HEK293T (cell line): ENCODE measurements at regions not wholly inside any gene's neighbourhood (a gene's known extent, or its start where the extent isn't known, plus 50 kb on each side); places are given as distances from the start of the nearest gene placed in this dataset.

ENCODE experiments used
- BHLHE40 ChIP-seq: fragments of 450-650 bp; IDR thresholded peaks from 2 replicates; pipeline ENCODE4 v1.6.1; 2016; ENCODE audit warnings: mild to moderate bottlenecking, moderate library complexity, borderline replicate concordance
- SP1 ChIP-seq: fragments of 450-650 bp; IDR thresholded peaks from 2 replicates; pipeline ENCODE4 v1.6.1; 2017
- SUZ12 ChIP-seq: fragments of 450-650 bp; IDR thresholded peaks from 2 replicates; pipeline ENCODE4 v1.6.1; 2016; ENCODE audit warnings: mild to moderate bottlenecking

- TF ChIP-seq BHLHE40 = no peak
- TF ChIP-seq SP1 = no peak
- TF ChIP-seq SUZ12 = no peak
These were observed 112.7 kb upstream of the C3orf80 start for GRCh38 chr3:160112481-160112880.
